SW480 (cell line): ENCODE measurements at regions not wholly inside any gene's neighbourhood (a gene's known extent, or its start where the extent isn't known, plus 50 kb on each side); places are given as distances from the start of the nearest gene placed in this dataset.

ENCODE experiments used
- DNase-seq: peaks from one replicate; pipeline ENCODE4 v3.0.0-alpha.2; 2016; ENCODE audit warnings: low spot score

GRCh38 chr12:76707772-76708171, 56.1 kb upstream of the ZDHHC17 start:
- no peak for DNase-seq

- no peak for DNase-seq
Measured at GRCh38 chr12:76708296-76708695, 55.6 kb upstream of the ZDHHC17 start.

- DNase-seq: no peak
Measured at GRCh38 chr12:76711241-76711640, 52.7 kb upstream of the ZDHHC17 start.

- no peak for DNase-seq
Measured at GRCh38 chr12:76713130-76713529, 50.8 kb upstream of the ZDHHC17 start.

- DNase-seq: no peak
Measured at GRCh38 chr12:76713986-76714385, 49.9 kb upstream of the ZDHHC17 start.
